GM12878 (cell line): ENCODE measurements at regions not wholly inside any gene's neighbourhood (a gene's known extent, or its start where the extent isn't known, plus 50 kb on each side); places are given as distances from the start of the nearest gene placed in this dataset.

Source experiments
- ATAC-seq: fragments of 200-7000 bp; cut with Tn5 transposase; 3 replicates; pipeline ENCODE4 v1.9.1; 2020; ENCODE audit warnings: mild to moderate bottlenecking, moderate library complexity
- BruUV-seq: library from RNA; stranded (reverse); fragments of 400-500 nt; replicated peaks from 2 replicates; lab custom pipeline; 2021; lab: Mats Ljungman, UMichigan
- CTCF ChIA-PET: fragments of 300-600 bp; sonication (Branson Sonifier 250); formaldehyde crosslinking; extraction: SDS; loops from one replicate; lab custom pipeline; 2021; ENCODE audit warnings: inconsistent platforms; lab: Yijun Ruan, JAX
- POLR2A ChIA-PET: fragments of 350-600 bp; formaldehyde crosslinking; extraction: SDS; loops from one replicate; lab custom pipeline; 2021; ENCODE audit warnings: inconsistent platforms; lab: Charles Lee
- RAD21 ChIA-PET: fragments of 300-600 bp; sonication (Branson Sonifier 250); formaldehyde crosslinking; loops from one replicate; lab custom pipeline; 2023; ENCODE audit warnings: antibody characterized with exemption; ENCODE audit not compliant: unreplicated experiment; lab: Charles Lee
- SMC1A ChIA-PET: fragments of 300-600 bp; sonication (Branson Sonifier 250); formaldehyde crosslinking; loops from one replicate; lab custom pipeline; 2023; ENCODE audit not compliant: unreplicated experiment, uncharacterized antibody; lab: Charles Lee
- DNase-seq: peaks from one replicate; pipeline ENCODE4 v3.0.0-alpha.2; 2011; ENCODE audit warnings: low read depth, low spot score
- FAIRE-seq: peaks from 3 replicates; lab custom pipeline; 2011; peaks lifted over from hg19 to GRCh38; lab: Jason Lieb, UNC
- H2AFZ ChIP-seq: 2 replicates; pipeline ENCODE4 v1.6.0; 2011; ENCODE audit warnings: low read depth, low read length, control low read depth; ENCODE audit not compliant: control insufficient read depth
- H3K27ac ChIP-seq: 2 replicates; pipeline ENCODE4 v1.5.1; 2011; ENCODE audit warnings: control low read depth; ENCODE audit not compliant: control insufficient read depth, insufficient read depth
- H3K27me3 ChIP-seq, 2 experiments: replicated peaks in 1 of 2; 2 replicates each; pipeline versions ENCODE4 v1.6.0 to v1.6.1; 2011; ENCODE audit warnings: low read length in 1 of 2; ENCODE audit not compliant: control insufficient read depth in 2 of 2, insufficient read depth in 2 of 2
- H3K36me3 ChIP-seq, 2 experiments: 2 replicates each; pipeline ENCODE4 v1.5.1; 2011; ENCODE audit warnings: low read length in 1 of 2; ENCODE audit not compliant: control insufficient read depth in 2 of 2, insufficient read depth in 2 of 2
- H3K4me1 ChIP-seq: 2 replicates; pipeline ENCODE4 v1.6.1; 2011; ENCODE audit warnings: mild to moderate bottlenecking, low read length, moderate library complexity, mixed read lengths; ENCODE audit not compliant: control insufficient read depth, insufficient read depth
- H3K4me2 ChIP-seq: 2 replicates; pipeline ENCODE4 v1.6.0; 2011; ENCODE audit warnings: control low read depth; ENCODE audit not compliant: control insufficient read depth, insufficient read depth
- H3K4me3 ChIP-seq: fragments of 200-600 bp; sonication (generic); 2 replicates; pipeline ENCODE4 v1.5.1; 2016
- H3K79me2 ChIP-seq: 2 replicates; pipeline ENCODE4 v1.6.0; 2011; ENCODE audit warnings: low read length; ENCODE audit not compliant: control insufficient read depth, insufficient read depth
- H3K9ac ChIP-seq: 2 replicates; pipeline ENCODE4 v1.8.0; 2011; ENCODE audit warnings: low read length, control low read depth, mixed read lengths; ENCODE audit not compliant: control insufficient read depth, insufficient read depth
- H3K9me3 ChIP-seq: replicated peaks from 3 replicates; pipeline ENCODE4 v1.5.1; 2011; ENCODE audit warnings: mild to moderate bottlenecking, low read length; ENCODE audit not compliant: control insufficient read depth, insufficient read depth
- H4K20me1 ChIP-seq: 2 replicates; pipeline ENCODE4 v1.6.0; 2011; ENCODE audit not compliant: control insufficient read depth, insufficient read depth
- BRCA1 ChIP-seq: IDR thresholded peaks from 2 replicates; pipeline ENCODE4 v1.6.1; 2011; ENCODE audit warnings: low read depth, low read length, improper control_type of control experiment
- CBX3 ChIP-seq: fragments of 200-600 bp; sonication (generic); IDR thresholded peaks from 2 replicates; pipeline ENCODE4 v1.6.1; 2016; ENCODE audit warnings: low read depth, borderline replicate concordance
- GABPA ChIP-seq: IDR thresholded peaks from 2 replicates; pipeline ENCODE4 v1.6.1; 2014; ENCODE audit warnings: antibody characterized with exemption, low read depth, mild to moderate bottlenecking, inconsistent platforms
- JUNB ChIP-seq: IDR thresholded peaks from 2 replicates; pipeline ENCODE4 v1.6.1; 2016; ENCODE audit warnings: antibody characterized with exemption, mild to moderate bottlenecking
- NFIC ChIP-seq: IDR thresholded peaks from 2 replicates; pipeline ENCODE4 v1.6.1; 2012; ENCODE audit warnings: low read depth, mild to moderate bottlenecking, inconsistent platforms, low read length, moderate library complexity
- RB1 ChIP-seq: fragments of 450-650 bp; formaldehyde crosslinking; IDR thresholded peaks from 2 replicates; pipeline ENCODE4 v1.6.1; 2017; ENCODE audit warnings: mild to moderate bottlenecking, borderline replicate concordance
- SREBF2 ChIP-seq: IDR thresholded peaks from 2 replicates; pipeline ENCODE4 v1.6.1; 2012; ENCODE audit warnings: mild to moderate bottlenecking, low read length
- YY1 ChIP-seq: IDR thresholded peaks from 2 replicates; pipeline ENCODE4 v1.6.1; 2011; ENCODE audit warnings: low read depth, mild to moderate bottlenecking, low read length
- ZNF384 ChIP-seq: IDR thresholded peaks from 2 replicates; pipeline ENCODE4 v1.6.1; 2012; ENCODE audit warnings: low read depth, mild to moderate bottlenecking, low read length, improper control_type of control experiment, borderline replicate concordance
- WGBS: methylation state at CpG from one replicate; pipeline ENCODE4 v1.1.6; 2016; ENCODE audit warnings: low lambda C conversion rate; ENCODE audit not compliant: insufficient replicate concordance, insufficient coverage; ENCODE audit errors: missing lambda C conversion rate; 5-methylcytosine and 5-hydroxymethylcytosine counted together
- in situ Hi-C: fragments of 300-500 bp; cut with MboI; formaldehyde crosslinking; loops from 9 replicates; pipeline ENCODE4 v1.14.3; 2018; ENCODE audit warnings: mixed read lengths
- intact Hi-C: fragments of 100-400 bp; cut with micrococcal nuclease; formaldehyde crosslinking; loops from one replicate; pipeline ENCODE4 v1.14.2; 2022; ENCODE audit not compliant: unreplicated experiment
- TF ChIP-seq, protein P1 (sequence below): IDR thresholded peaks from 2 replicates; pipeline ENCODE4 v1.6.1; 2012; ENCODE audit warnings: low read length, inconsistent platforms
- TF ChIP-seq, protein P2 (sequence below): fragments of 450-650 bp; IDR thresholded peaks from 2 replicates; pipeline ENCODE4 v1.6.1; 2016; ENCODE audit warnings: mild to moderate bottlenecking
- TF ChIP-seq, protein P3 (sequence below): IDR thresholded peaks from 2 replicates; pipeline ENCODE4 v1.6.1; 2012; ENCODE audit warnings: improper control_type of control experiment, low read depth, low read length; ENCODE audit not compliant: insufficient replicate concordance

DNA sequence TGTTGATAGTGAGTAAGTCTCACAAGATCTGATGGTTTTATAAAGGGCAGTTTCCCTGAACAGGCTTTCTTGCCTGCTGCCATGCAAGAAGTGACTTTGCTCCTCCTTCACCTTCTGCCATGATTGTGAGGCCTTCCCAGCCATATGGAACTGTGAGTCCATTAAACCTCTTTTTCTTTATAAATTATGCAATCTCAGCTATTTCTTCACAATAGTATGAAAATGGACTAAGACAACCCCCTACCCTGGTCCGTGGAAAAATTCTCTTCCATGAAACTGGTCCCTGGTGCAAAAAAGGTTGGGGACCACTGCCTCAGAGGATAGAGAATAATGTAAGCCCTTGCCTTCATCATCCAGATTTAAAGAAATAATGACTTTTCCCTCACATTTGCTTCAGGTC, 861.3 kb downstream of the QKI start (continued):
- TF ChIP-seq, protein P1, sequence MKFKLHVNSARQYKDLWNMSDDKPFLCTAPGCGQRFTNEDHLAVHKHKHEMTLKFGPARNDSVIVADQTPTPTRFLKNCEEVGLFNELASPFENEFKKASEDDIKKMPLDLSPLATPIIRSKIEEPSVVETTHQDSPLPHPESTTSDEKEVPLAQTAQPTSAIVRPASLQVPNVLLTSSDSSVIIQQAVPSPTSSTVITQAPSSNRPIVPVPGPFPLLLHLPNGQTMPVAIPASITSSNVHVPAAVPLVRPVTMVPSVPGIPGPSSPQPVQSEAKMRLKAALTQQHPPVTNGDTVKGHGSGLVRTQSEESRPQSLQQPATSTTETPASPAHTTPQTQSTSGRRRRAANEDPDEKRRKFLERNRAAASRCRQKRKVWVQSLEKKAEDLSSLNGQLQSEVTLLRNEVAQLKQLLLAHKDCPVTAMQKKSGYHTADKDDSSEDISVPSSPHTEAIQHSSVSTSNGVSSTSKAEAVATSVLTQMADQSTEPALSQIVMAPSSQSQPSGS: no peak
- TF ChIP-seq CBX3: no peak
- TF ChIP-seq, protein P2, sequence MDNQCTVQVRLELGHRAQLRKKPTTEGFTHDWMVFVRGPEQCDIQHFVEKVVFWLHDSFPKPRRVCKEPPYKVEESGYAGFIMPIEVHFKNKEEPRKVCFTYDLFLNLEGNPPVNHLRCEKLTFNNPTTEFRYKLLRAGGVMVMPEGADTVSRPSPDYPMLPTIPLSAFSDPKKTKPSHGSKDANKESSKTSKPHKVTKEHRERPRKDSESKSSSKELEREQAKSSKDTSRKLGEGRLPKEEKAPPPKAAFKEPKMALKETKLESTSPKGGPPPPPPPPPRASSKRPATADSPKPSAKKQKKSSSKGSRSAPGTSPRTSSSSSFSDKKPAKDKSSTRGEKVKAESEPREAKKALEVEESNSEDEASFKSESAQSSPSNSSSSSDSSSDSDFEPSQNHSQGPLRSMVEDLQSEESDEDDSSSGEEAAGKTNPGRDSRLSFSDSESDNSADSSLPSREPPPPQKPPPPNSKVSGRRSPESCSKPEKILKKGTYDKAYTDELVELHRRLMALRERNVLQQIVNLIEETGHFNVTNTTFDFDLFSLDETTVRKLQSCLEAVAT: no peak

DNA sequence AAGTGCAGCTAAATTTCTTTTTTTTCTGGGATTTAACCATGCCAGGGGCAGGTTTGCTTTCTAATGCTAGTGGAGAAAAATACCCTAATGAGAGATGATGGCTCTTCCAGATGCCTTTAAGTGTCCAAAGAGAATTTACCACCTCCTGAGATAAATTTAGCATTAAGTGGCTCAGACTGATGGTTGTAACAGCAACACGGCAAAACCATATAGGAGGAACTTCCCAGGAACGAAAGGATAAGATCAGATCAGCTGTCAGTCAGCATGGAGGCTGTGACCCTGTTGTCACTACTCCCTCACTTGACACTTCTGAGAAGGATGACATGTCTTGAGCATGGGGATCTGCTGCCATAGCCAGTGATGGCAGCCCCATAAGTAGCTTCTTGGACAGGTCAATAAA, 860.0 kb downstream of the QKI start:
- no peaks in the 10 kb centered on the region for H3K79me2 ChIP-seq
- no peak overlapping the region for H3K4me2 ChIP-seq
- no peak overlapping the region for H3K9ac ChIP-seq
- H3K9me3 ChIP-seq: no peaks in the 10 kb centered on the region
- no peaks in the 10 kb centered on the region for H4K20me1 ChIP-seq
- no TSS peak for BruUV-seq
- no peak for TF ChIP-seq YY1
- TF ChIP-seq ZNF384: no peak
- no peak for TF ChIP-seq CBX3
- no peak for TF ChIP-seq RB1
- TF ChIP-seq GABPA: no peak
- TF ChIP-seq NFIC: no peak
- TF ChIP-seq, protein P3, sequence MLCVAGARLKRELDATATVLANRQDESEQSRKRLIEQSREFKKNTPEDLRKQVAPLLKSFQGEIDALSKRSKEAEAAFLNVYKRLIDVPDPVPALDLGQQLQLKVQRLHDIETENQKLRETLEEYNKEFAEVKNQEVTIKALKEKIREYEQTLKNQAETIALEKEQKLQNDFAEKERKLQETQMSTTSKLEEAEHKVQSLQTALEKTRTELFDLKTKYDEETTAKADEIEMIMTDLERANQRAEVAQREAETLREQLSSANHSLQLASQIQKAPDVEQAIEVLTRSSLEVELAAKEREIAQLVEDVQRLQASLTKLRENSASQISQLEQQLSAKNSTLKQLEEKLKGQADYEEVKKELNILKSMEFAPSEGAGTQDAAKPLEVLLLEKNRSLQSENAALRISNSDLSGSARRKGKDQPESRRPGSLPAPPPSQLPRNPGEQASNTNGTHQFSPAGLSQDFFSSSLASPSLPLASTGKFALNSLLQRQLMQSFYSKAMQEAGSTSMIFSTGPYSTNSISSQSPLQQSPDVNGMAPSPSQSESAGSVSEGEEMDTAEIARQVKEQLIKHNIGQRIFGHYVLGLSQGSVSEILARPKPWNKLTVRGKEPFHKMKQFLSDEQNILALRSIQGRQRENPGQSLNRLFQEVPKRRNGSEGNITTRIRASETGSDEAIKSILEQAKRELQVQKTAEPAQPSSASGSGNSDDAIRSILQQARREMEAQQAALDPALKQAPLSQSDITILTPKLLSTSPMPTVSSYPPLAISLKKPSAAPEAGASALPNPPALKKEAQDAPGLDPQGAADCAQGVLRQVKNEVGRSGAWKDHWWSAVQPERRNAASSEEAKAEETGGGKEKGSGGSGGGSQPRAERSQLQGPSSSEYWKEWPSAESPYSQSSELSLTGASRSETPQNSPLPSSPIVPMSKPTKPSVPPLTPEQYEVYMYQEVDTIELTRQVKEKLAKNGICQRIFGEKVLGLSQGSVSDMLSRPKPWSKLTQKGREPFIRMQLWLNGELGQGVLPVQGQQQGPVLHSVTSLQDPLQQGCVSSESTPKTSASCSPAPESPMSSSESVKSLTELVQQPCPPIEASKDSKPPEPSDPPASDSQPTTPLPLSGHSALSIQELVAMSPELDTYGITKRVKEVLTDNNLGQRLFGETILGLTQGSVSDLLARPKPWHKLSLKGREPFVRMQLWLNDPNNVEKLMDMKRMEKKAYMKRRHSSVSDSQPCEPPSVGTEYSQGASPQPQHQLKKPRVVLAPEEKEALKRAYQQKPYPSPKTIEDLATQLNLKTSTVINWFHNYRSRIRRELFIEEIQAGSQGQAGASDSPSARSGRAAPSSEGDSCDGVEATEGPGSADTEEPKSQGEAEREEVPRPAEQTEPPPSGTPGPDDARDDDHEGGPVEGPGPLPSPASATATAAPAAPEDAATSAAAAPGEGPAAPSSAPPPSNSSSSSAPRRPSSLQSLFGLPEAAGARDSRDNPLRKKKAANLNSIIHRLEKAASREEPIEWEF: no peak
- TF ChIP-seq BRCA1: no peak
- no peak for TF ChIP-seq SREBF2
- no peak for TF ChIP-seq JUNB
- no peak overlapping the region for H3K27ac ChIP-seq
- no peaks in the 10 kb centered on the region for H3K36me3 ChIP-seq
- in situ Hi-C loops (no loop called here), intact Hi-C loops (no loop called here)
- ATAC-seq: no peak
- SMC1A ChIA-PET: no interaction called here
- no peak for DNase-seq
- H2AFZ ChIP-seq: no peak overlapping the region
- no peak overlapping the region for H3K4me3 ChIP-seq
- H3K27me3 ChIP-seq: no peaks in the 10 kb centered on the region
- RAD21 ChIA-PET: no interaction called here
- POLR2A ChIA-PET: no interaction called here
- H3K4me1 ChIP-seq: no peaks in the 10 kb centered on the region
- FAIRE-seq: no peak
- 0% methylated on average over 2 of the region's 2 CpGs for WGBS
- CTCF ChIA-PET: no interaction called here
